ENCODE measurements at regions not wholly inside any gene's neighbourhood (a gene's known extent, or its start where the extent isn't known, plus 50 kb on each side); places are given as distances from the start of the nearest gene placed in this dataset.

DNA sequence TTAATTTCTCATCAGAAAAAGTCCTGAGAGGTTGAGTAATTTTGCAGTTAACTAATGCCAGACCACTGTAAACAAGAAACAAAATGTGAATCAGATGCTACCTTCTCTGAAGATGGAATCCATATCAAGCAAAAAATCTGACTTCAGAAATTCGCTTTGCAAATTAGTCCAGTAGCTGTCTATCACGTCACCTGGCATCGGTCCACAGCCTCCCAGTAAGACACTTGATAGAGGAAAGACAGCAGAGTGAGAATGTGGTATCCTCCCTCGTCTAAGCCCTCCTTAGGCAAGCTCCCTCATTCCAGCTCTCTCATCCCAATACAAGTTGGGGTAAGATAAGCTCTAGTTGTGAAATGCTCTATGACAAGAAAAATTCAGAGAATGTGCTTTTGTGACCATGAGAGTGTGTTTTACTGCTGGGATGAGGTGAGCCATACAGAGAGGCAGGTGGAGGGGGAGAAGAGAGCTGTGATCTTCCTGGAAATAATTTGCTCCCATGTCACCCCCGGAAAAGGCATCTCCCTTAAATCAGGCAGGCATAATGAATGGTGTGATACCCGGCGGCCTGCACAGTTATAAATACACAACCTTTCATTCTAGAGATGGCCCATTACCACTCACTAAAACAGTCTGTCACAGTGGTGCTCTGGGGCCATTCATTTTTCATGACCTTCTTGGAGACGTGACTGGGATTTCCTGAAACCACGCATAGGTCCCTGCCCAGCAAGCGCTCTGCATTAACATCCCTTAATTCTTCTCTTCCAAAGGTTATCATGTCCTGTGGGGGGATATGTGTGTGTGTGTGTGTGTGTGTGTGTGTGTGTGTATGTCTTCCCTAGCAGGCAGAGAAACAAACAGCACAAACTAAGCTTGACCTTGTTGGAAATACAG is 602.0 kb upstream of the KCNMB2 start:
- Histone ChIP-seq H3K36me3 (ENCODE audit: control insufficient read depth, insufficient read depth, low read length) (no peaks in the 10 kb centered on the region), H3K4me1 (ENCODE audit: control insufficient read depth, insufficient read depth, low read length, poor library complexity, severe bottlenecking) (no peaks in the 10 kb centered on the region), H3K27me3 (replicated peaks; ENCODE audit: control insufficient read depth, insufficient read depth, low read length, poor library complexity, severe bottlenecking) (no peaks in the 10 kb centered on the region), H3K4me3 (ENCODE audit: insufficient read depth, low read depth, low read length, poor library complexity, severe bottlenecking) (no peak overlapping the region), H3K9me3 (ENCODE audit: control insufficient read depth, low read length) (no peaks in the 10 kb centered on the region), H3K27ac (ENCODE audit: insufficient read depth, low read length, poor library complexity, severe bottlenecking) (no peak overlapping the region)
- DNase-seq: no peak

DNA sequence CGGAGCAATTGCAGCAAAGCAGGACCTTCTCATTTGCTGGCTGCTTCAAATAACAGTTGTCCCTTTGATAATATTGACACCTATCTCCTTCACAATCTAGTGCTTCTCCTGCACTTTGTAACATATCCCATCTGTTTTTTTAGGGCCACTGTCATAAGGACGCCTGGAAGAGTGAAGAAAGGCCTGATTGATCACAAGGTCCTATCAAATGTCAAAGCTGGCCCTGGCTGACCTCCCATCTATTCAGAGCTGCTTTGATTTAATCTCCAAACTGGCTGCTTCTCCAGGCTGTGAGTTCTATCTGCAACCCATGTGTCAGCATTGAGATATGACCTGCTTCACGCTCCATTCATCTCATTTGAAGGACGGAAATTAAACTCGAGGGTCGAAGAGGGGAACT is 601.2 kb upstream of the KCNMB2 start:
- Histone ChIP-seq H3K9me3 (ENCODE audit: control insufficient read depth, low read length) (no peaks in the 10 kb centered on the region), H3K36me3 (ENCODE audit: control insufficient read depth, insufficient read depth, low read length) (no peaks in the 10 kb centered on the region), H3K27me3 (replicated peaks; ENCODE audit: control insufficient read depth, insufficient read depth, low read length, poor library complexity, severe bottlenecking) (no peaks in the 10 kb centered on the region), H3K27ac (ENCODE audit: insufficient read depth, low read length, poor library complexity, severe bottlenecking) (no peak overlapping the region), H3K4me1 (ENCODE audit: control insufficient read depth, insufficient read depth, low read length, poor library complexity, severe bottlenecking) (no peaks in the 10 kb centered on the region), H3K4me3 (ENCODE audit: insufficient read depth, low read depth, low read length, poor library complexity, severe bottlenecking) (no peak overlapping the region)
- no peak for DNase-seq

DNA sequence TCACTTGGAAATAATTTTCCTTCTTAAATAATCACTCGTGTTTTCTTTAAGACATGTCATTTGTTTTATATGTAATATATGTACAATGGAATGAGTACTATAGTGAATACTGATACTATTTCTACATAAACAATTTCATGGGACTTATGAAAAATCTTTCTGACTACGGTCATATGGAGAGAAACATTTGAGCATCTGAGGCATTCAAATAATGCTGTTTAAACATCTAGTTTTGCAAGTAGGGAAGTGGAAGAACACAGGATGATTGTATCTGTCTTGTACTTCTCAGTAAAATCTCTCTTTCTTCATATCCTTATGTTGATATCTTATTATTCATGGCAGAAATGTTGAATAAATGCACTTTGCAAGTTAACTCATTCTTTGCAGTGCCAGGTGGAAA is 599.5 kb upstream of the KCNMB2 start:
- Histone ChIP-seq H3K9me3 (ENCODE audit: control insufficient read depth, low read length) (no peaks in the 10 kb centered on the region), H3K27ac (ENCODE audit: insufficient read depth, low read length, poor library complexity, severe bottlenecking) (no peak overlapping the region), H3K27me3 (replicated peaks; ENCODE audit: control insufficient read depth, insufficient read depth, low read length, poor library complexity, severe bottlenecking) (no peaks in the 10 kb centered on the region), H3K4me1 (ENCODE audit: control insufficient read depth, insufficient read depth, low read length, poor library complexity, severe bottlenecking) (no peaks in the 10 kb centered on the region), H3K36me3 (ENCODE audit: control insufficient read depth, insufficient read depth, low read length) (no peaks in the 10 kb centered on the region), H3K4me3 (ENCODE audit: insufficient read depth, low read depth, low read length, poor library complexity, severe bottlenecking) (no peak overlapping the region)
- DNase-seq: no peak

DNA sequence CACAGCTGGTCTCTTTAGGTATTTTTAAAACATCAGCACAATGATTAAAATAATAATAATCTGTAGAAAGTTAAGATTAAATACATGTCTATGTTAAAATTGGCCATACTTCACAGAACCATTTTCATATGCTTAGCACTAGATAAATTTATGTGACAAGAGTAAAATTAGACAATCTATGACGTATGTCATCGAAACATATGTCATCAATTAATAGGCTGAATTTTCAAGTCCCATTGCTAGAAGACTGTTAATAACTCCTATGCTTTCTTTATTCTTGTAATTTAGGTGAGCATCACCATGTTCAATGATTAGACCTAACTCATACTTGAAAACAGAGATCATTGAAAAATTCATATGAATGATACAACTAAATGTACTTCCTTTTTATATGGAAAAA is 593.3 kb upstream of the KCNMB2 start:
- H3K4me1 ChIP-seq (ENCODE audit: control insufficient read depth, insufficient read depth, low read length, poor library complexity, severe bottlenecking): no peaks in the 10 kb centered on the region
- no peak for DNase-seq
- no peaks in the 10 kb centered on the region for H3K9me3 ChIP-seq (ENCODE audit: control insufficient read depth, low read length)
- H3K36me3 ChIP-seq (ENCODE audit: control insufficient read depth, insufficient read depth, low read length): no peaks in the 10 kb centered on the region
- H3K27ac ChIP-seq (ENCODE audit: insufficient read depth, low read length, poor library complexity, severe bottlenecking): no peak overlapping the region
- H3K27me3 ChIP-seq (replicated peaks; ENCODE audit: control insufficient read depth, insufficient read depth, low read length, poor library complexity, severe bottlenecking): no peaks in the 10 kb centered on the region
- no peak overlapping the region for H3K4me3 ChIP-seq (ENCODE audit: insufficient read depth, low read depth, low read length, poor library complexity, severe bottlenecking)

DNA sequence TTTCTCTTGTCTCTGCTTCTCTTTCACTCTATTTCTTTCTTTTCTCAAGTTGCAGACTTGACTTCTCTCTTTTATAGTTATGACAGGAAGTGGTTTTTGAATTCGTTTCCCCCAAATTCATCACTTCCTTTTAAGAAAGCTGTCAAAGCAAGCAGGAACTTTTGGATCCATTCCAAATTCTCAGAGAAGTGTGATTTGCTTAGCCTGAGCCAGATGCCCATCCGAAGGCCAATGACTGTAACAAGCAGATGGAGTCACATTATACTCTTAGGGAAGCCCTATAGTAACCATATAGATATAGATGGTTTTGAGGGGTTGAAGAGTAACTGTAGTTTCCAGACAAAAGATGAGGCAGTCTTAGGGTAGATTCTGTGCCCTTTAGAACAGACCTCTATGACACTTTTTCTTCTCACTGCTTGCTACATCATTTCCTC is 592.0 kb upstream of the KCNMB2 start:
- DNase-seq: no peak
- no peaks in the 10 kb centered on the region for H3K36me3 ChIP-seq (ENCODE audit: control insufficient read depth, insufficient read depth, low read length)

DNA sequence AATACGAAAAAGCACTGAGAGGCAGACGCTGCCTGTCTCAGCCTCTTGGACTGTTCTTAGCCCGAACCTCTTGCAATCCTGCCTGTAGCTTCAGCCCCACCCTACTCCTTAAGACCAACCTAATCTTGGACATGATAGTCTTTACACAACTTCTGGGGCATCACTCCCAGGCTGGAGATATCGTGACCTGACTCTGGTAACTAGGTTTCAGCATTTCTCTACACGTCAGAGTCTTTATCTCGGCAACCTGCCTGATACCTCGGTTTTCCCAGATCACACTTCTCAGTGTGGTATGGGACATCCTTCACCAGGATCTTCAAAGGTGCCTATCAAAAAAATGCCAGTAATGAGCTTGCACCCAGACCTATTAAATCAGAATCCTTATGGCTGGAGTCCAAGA is 590.2 kb upstream of the KCNMB2 start:
- DNase-seq: no peak
- no peaks in the 10 kb centered on the region for H3K27me3 ChIP-seq (replicated peaks; ENCODE audit: control insufficient read depth, insufficient read depth, low read length, poor library complexity, severe bottlenecking)
- no peak overlapping the region for H3K27ac ChIP-seq (ENCODE audit: insufficient read depth, low read length, poor library complexity, severe bottlenecking)
- H3K36me3 ChIP-seq (ENCODE audit: control insufficient read depth, insufficient read depth, low read length): no peaks in the 10 kb centered on the region
- no peaks in the 10 kb centered on the region for H3K9me3 ChIP-seq (ENCODE audit: control insufficient read depth, low read length)
- no peak overlapping the region for H3K4me3 ChIP-seq (ENCODE audit: insufficient read depth, low read depth, low read length, poor library complexity, severe bottlenecking)
- no peaks in the 10 kb centered on the region for H3K4me1 ChIP-seq (ENCODE audit: control insufficient read depth, insufficient read depth, low read length, poor library complexity, severe bottlenecking)

More for the DNA sequence above, 592.0 kb upstream of the KCNMB2 start:
- H3K4me3 ChIP-seq (ENCODE audit: insufficient read depth, low read depth, low read length, poor library complexity, severe bottlenecking): no peak overlapping the region
- no peaks in the 10 kb centered on the region for H3K4me1 ChIP-seq (ENCODE audit: control insufficient read depth, insufficient read depth, low read length, poor library complexity, severe bottlenecking)
- no peaks in the 10 kb centered on the region for H3K9me3 ChIP-seq (ENCODE audit: control insufficient read depth, low read length)
- no peak overlapping the region for H3K27ac ChIP-seq (ENCODE audit: insufficient read depth, low read length, poor library complexity, severe bottlenecking)
- H3K27me3 ChIP-seq (replicated peaks; ENCODE audit: control insufficient read depth, insufficient read depth, low read length, poor library complexity, severe bottlenecking): no peaks in the 10 kb centered on the region

DNA sequence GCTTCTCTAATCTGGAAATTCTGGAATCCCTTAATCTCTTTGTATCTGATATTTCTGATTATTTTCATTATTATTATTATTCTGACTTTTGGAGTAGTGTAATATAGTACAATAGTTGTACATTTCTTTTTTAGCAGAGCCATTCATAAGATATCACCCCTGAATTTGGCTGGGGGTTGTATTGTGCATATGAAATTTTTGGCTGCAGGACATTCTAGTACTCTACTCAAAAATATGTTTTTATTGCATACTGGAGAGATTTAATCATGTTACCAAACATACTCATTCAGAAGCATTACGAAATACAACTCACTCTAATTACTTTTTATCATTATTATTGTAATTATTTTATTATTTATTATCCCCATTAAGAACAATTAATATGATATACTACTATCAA is 589.7 kb upstream of the KCNMB2 start:
- Histone ChIP-seq H3K36me3 (ENCODE audit: control insufficient read depth, insufficient read depth, low read length) (no peaks in the 10 kb centered on the region), H3K9me3 (ENCODE audit: control insufficient read depth, low read length) (no peaks in the 10 kb centered on the region), H3K27ac (ENCODE audit: insufficient read depth, low read length, poor library complexity, severe bottlenecking) (no peak overlapping the region), H3K27me3 (replicated peaks; ENCODE audit: control insufficient read depth, insufficient read depth, low read length, poor library complexity, severe bottlenecking) (no peaks in the 10 kb centered on the region), H3K4me3 (ENCODE audit: insufficient read depth, low read depth, low read length, poor library complexity, severe bottlenecking) (no peak overlapping the region), H3K4me1 (ENCODE audit: control insufficient read depth, insufficient read depth, low read length, poor library complexity, severe bottlenecking) (no peaks in the 10 kb centered on the region)
- no peak for DNase-seq

DNA sequence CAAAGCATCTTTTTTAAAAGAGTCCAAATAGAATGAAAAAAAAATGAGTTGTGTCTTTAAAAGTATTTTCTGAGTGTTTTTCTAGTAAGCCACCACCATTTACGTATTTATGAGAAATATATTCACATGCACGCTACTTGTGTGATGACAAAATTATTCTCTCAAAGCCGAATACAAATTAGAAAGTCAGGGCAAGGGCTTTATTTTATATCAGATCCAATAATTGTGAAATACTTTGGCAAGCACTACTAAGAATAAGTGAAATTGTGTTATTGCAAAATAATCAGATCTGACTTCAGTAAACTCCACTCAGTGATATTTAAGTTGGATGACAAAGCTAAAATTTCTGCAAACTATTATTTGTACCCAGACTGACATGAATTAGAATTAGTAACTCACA is 589.3 kb upstream of the KCNMB2 start:
- no peaks in the 10 kb centered on the region for H3K4me1 ChIP-seq (ENCODE audit: control insufficient read depth, insufficient read depth, low read length, poor library complexity, severe bottlenecking)
- H3K36me3 ChIP-seq (ENCODE audit: control insufficient read depth, insufficient read depth, low read length): no peaks in the 10 kb centered on the region
- H3K27ac ChIP-seq (ENCODE audit: insufficient read depth, low read length, poor library complexity, severe bottlenecking): no peak overlapping the region
- DNase-seq: no peak
- H3K9me3 ChIP-seq (ENCODE audit: control insufficient read depth, low read length): no peaks in the 10 kb centered on the region
- H3K27me3 ChIP-seq (replicated peaks; ENCODE audit: control insufficient read depth, insufficient read depth, low read length, poor library complexity, severe bottlenecking): no peaks in the 10 kb centered on the region
- no peak overlapping the region for H3K4me3 ChIP-seq (ENCODE audit: insufficient read depth, low read depth, low read length, poor library complexity, severe bottlenecking)

DNA sequence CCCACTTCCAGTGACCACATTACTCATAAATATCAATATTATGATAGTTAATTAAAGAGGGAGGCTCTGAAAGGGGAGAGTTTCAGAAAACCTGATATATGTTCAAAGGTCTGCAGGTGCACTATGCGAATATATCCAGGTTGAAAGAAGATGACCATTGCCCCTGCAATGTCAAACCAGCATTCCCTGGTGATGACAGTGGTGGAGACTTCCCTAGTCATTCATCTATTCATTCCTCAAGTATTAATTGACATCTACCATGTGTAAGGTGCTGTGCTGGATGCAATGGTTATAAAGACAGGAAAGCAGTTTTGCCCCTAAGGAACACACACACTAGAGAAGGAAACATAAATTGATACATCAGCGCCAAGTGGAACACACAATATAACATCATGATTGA is 588.3 kb upstream of the KCNMB2 start:
- Histone ChIP-seq H3K27ac (ENCODE audit: insufficient read depth, low read length, poor library complexity, severe bottlenecking) (no peak overlapping the region), H3K27me3 (replicated peaks; ENCODE audit: control insufficient read depth, insufficient read depth, low read length, poor library complexity, severe bottlenecking) (no peaks in the 10 kb centered on the region), H3K4me1 (ENCODE audit: control insufficient read depth, insufficient read depth, low read length, poor library complexity, severe bottlenecking) (no peaks in the 10 kb centered on the region), H3K36me3 (ENCODE audit: control insufficient read depth, insufficient read depth, low read length) (no peaks in the 10 kb centered on the region), H3K9me3 (ENCODE audit: control insufficient read depth, low read length) (no peaks in the 10 kb centered on the region), H3K4me3 (ENCODE audit: insufficient read depth, low read depth, low read length, poor library complexity, severe bottlenecking) (no peak overlapping the region)
- DNase-seq: no peak

DNA sequence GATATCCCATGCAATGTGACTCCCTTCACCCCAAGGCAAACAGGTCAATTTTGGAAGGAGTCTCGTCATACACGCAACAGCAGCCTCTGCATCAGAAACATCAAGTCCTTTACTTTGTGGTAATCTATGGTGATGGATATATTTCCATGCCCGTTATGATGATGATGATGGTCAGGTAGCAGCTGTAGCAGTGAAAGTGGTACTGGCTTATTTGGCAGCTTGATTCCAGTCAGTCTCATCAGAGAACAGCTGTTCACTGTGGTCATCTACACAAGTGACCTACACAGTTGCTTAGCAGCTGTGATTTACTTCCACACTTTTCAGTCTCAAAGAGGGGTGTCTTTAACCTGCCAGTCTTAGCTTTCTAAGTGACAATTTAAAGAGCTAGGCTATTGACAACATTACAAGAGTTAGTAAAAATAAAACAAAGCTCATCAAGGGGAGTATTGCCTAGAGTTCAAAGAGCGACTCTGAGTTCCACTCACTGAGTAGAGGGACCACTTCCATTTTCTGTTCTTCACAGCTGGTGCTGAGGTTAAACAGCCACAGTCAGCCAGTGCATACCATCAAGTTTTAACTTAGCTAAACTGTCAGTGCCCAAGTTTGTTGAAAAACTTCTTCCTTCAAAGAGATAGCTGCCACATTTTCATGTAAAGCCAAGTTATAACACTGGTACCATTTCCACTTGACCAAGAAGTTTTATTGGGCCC is 587.4 kb upstream of the KCNMB2 start:
- DNase-seq: no peak
- Histone ChIP-seq H3K36me3 (ENCODE audit: control insufficient read depth, insufficient read depth, low read length) (no peaks in the 10 kb centered on the region), H3K4me3 (ENCODE audit: insufficient read depth, low read depth, low read length, poor library complexity, severe bottlenecking) (no peak overlapping the region)

More for the DNA sequence above, 587.4 kb upstream of the KCNMB2 start:
- Histone ChIP-seq H3K27ac (ENCODE audit: insufficient read depth, low read length, poor library complexity, severe bottlenecking) (no peak overlapping the region), H3K4me1 (ENCODE audit: control insufficient read depth, insufficient read depth, low read length, poor library complexity, severe bottlenecking) (no peaks in the 10 kb centered on the region), H3K27me3 (replicated peaks; ENCODE audit: control insufficient read depth, insufficient read depth, low read length, poor library complexity, severe bottlenecking) (no peaks in the 10 kb centered on the region), H3K9me3 (ENCODE audit: control insufficient read depth, low read length) (no peaks in the 10 kb centered on the region)
